Epithelial cell of prostate (primary cell): ENCODE measurements at regions not wholly inside any gene's neighbourhood (a gene's known extent, or its start where the extent isn't known, plus 50 kb on each side); places are given as distances from the start of the nearest gene placed in this dataset.
A peak's percentile ranks its signal among the peaks of the same experiment; 100 is the strongest.
"Not testable (repeated sequence)": the region's sequence is repeated elsewhere in the genome, so short reads cannot be mapped to it uniquely, and the experiment has no call there.

Experiments used
- DNase-seq: peaks from one replicate; pipeline ENCODE4 v3.0.0-alpha.2; 2011; ENCODE audit warnings: low read depth, low spot score
- H3K27ac ChIP-seq: fragments of 450-650 bp; 2 replicates; pipeline ENCODE4 v1.5.1; 2017; ENCODE audit warnings: mild to moderate bottlenecking

DNA sequence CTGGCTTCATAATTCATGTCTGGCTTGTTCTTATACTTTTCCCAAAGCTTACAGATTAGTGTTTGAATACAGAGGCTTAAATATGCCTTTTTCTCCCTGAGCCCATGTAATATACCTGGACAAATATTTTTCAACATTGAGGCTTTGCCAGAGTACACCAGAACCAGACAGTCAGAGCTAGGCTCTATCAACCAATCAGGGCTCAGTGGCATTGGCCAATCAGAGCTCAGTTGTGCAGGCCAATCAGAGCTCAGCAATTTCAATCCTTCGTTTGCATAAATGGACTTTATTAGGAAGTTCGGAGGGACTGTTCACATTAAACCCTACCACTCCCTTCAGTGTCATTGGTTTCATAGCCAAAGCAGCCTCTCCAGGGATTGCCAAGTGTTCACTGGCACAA is 51.2 kb upstream of the TMSB15B start:
- no peak overlapping the region for H3K27ac ChIP-seq
- DNase-seq: no peak

DNA sequence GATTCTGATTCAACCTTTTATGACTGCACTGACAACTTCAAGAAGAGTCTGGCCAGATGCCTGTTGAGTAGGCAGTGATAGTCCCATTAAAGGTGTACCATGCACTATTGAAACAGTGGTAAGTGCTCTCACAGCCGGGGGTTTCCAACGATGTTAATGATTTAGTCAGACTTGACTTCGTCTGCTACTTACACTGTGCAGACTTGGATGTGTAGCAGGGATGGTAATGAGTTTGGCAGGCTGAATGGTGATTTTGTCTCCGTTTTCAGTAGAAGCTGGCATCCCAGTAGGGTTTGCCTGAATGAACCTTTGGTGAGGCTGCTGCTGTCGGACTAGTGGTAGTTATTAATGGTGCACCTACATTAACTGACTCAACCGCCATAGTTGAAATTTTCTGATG is 52.0 kb upstream of the TMSB15B start:
- no peak for DNase-seq
- no peak overlapping the region for H3K27ac ChIP-seq

DNA sequence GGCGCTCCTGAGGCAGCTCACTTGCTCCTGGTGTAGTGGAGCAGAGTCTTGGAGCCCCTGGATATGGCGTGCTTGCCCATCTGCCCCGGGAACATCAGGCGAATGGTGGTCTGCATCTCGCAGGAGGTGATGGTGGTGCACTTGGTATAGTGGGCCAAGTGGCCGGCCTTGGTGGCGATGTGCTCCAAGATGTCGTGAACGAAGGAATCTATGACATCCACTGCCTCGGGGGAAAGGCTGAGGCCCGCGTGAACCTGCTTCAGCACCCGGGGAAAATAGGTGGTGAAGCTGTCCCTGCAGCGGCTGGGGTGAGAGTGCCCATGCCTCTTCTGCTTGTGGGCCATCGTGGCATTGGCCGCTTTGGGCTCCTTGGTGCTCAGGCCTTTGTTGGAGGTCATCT is 58.1 kb upstream of the TMSB15B start:
- DNase-seq: no peak
- H3K27ac ChIP-seq: no peak overlapping the region

DNA sequence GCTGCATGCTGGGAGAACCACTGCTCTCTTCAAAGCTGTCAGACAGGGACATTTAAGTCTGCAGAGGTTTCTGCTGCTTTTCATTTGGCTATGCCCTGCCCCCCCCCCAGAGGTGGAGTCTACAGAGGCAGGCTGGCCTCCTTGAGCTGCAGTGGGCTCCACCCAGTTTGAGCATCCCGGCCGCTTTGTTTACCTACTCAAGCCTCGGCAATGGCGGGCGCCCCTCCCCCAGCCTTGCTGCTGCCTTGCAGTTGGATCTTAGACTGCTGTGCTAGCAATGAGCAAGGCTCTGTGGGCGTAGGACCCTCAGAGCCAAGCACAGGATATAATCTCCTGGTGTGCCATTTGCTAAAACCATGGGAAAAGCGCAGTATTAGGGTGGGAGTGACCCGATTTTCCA is 59.8 kb upstream of the TMSB15B start:
- DNase-seq, H3K27ac ChIP-seq: not testable (repeated sequence)

DNA sequence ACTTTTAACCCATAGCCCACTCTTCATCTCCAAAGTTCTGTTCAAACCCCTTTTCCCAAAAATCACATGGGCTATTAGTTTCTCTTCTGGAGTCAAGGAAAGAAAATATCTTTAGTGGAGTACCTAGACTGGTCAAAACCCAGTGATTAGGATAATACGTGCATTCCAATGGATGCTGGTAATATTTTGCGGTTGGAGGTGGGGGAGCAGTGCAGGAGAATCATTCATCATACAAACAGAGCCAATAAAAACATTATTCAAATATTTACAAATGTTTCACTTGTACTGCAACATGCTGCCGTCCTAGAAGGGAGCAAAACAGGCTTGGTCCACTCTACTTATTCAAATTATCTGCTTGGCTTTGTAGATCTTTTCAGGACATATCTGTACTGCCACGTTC is 57.2 kb upstream of the RAB9B start:
- peak; percentile 2 for DNase-seq
- no peak overlapping the region for H3K27ac ChIP-seq

DNA sequence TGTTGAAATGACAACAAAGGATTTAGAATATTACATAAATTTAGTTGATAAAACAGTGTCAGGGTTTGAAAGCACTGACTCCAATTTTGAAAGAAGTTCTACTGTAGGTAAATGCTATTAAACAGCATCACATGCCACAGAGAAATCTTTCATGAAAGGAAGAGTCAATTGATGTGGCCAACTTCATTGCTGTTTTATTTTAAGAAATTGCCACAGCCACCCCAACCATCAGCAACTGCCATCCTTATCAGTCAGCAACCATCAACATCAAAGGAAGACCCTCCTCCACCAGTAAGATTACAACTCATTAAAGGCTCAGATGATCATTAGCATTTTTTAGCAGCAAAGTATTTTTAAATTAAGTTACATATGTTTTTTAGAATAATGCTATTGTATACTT is 54.6 kb upstream of the RAB9B start:
- H3K27ac ChIP-seq: no peak overlapping the region
- no peak for DNase-seq

DNA sequence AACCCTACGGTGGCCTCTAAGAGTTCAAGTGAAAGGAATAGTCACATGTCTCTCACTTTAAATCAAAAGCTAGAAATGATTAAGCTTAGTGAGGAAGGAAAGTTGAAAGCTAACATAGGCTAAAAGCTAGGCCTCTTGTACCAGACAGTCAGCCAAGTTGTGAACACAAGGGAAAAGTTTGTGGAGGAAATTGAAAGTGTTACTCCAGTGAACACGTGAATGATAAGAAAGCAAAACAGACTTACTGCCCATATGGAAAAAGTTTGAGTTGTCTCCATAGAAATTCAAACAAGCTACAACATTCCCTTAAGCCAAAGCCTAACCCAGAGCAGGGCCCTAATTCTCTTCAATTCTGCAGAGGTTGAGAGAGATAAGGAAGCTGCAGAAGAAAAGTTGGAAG is 51.5 kb upstream of the RAB9B start:
- no peak for DNase-seq
- H3K27ac ChIP-seq: no peak overlapping the region

DNA sequence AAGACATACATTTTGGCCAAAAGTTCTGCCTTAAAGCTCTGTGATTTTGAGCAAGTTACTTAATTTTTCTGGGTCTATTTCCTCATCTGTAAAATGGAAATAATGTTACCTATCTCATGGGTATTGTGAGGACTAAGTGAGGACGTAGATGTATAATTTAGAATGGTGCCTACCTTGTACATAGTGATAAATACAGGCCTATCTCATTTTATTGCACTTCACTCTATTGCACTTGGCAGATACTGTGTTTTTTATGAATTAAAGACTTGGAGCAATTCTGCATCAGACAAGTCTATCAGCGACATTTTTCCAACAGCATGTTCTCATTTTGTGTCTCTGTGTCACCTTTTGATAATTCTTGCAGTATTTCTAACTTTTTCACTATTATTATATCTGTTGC is 50.9 kb upstream of the RAB9B start:
- DNase-seq: no peak
- no peak overlapping the region for H3K27ac ChIP-seq
